ENCODE measurements at regions not wholly inside any gene's neighbourhood (a gene's known extent, or its start where the extent isn't known, plus 50 kb on each side); places are given as distances from the start of the nearest gene placed in this dataset.
A peak's percentile ranks its signal among the peaks of the same experiment; 100 is the strongest.

DNA sequence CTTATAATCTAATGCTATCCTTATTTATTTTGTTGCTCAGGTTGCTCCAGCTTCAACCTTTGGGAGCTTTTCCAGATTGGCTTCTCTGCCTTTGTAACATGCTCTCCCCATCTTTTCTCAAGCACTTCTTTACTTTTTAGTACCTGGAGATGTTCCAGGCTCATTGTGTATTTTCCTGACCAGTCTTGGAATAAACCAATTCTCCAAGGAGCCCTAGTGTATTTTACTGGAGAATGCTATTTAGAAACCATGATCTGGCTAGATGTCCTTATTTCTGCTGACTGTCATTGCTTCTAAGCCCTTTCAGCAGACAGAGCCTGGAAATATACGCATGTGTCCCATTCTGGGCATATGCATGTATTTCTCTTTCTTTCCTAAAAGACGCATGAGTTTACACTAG, 95.7 kb downstream of the EMX2 start:
- DNase-seq (ENCODE audit: low spot score), result no peak

- no peak for DNase-seq (ENCODE audit: low spot score)
Measured at GRCh38 chr10:117638664-117639200, 96.2 kb downstream of the EMX2 start.

DNA sequence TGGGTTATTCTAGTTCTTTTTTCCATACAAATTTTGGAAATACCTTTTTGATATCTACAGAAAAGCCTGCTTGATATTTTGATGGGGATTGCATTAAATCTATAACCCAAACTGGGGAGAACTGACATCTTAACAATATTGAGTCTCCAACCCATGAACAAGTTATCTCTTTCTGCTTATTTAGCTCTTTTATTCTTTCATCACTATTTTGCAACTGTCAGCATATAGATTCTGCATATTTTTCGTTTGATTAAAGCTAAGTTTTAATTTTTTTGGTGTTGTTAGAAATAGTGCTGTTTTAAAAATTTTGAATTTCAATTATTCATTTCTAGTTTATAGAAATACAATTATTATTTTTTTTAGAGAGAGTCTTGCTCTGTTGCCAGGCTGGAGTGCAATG, 97.9 kb downstream of the EMX2 start:
- no peak for DNase-seq (ENCODE audit: low spot score)

- no peak for DNase-seq (ENCODE audit: low spot score)
Measured at GRCh38 chr10:117646718-117647117, 104.2 kb downstream of the EMX2 start.

GRCh38 chr10:117647306-117647705, 104.8 kb downstream of the EMX2 start:
- peak; percentile 42 for DNase-seq (ENCODE audit: low spot score)

- no peak for DNase-seq (ENCODE audit: low spot score)
Measured at GRCh38 chr10:117651121-117651520, 108.6 kb downstream of the EMX2 start.

- DNase-seq (ENCODE audit: low spot score), result no peak
Measured at GRCh38 chr10:117652228-117653169, 110.0 kb downstream of the EMX2 start.

GRCh38 chr10:117653170-117653515, 110.6 kb downstream of the EMX2 start:
- DNase-seq (ENCODE audit: low spot score), result peak; percentile 91

DNA sequence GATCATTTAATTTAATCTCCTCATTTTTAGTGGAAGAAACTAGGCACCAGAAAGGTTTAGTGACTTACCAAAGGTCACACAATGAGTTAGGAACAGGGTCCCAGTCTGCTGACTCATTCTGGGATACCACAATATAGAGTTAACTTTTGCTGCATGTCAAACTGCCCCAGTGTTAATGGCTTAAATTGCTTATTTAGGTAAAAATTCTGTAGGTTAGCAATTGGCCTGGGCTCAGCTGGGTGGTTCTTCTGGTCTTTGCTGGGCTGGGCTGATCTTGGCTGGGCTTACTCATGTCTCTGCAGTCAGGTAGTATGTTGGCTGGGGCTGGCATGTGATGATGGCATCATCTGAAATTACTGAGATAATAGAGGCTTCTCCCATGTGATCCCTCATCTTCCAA, 111.6 kb downstream of the EMX2 start:
- no peak for DNase-seq (ENCODE audit: low spot score)

GRCh38 chr10:117656385-117657367, 114.1 kb downstream of the EMX2 start:
- DNase-seq (ENCODE audit: low spot score), result no peak

DNA sequence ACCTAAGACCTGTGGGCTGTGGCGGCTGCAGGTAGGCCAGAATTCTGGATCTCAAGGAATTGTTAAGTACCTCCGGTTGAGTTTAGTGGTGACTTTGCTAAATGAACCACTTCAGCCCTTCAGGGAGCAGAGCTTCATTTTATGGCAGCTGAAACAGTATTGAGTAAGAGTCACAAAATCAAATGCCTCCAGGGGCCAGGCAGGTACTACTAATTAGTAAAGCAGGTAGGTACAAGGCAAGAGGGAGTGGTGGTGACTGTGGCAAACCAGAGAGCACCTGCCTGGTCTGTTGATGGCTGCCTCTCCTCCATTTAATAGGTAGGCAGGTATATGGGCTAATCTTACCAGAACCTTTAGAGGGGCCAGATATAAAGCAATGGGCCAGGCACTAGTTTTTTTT, 118.8 kb downstream of the EMX2 start:
- DNase-seq (ENCODE audit: low spot score), result no peak

- DNase-seq (ENCODE audit: low spot score), result no peak
Measured at GRCh38 chr10:117662126-117662525, 119.6 kb downstream of the EMX2 start.

DNA sequence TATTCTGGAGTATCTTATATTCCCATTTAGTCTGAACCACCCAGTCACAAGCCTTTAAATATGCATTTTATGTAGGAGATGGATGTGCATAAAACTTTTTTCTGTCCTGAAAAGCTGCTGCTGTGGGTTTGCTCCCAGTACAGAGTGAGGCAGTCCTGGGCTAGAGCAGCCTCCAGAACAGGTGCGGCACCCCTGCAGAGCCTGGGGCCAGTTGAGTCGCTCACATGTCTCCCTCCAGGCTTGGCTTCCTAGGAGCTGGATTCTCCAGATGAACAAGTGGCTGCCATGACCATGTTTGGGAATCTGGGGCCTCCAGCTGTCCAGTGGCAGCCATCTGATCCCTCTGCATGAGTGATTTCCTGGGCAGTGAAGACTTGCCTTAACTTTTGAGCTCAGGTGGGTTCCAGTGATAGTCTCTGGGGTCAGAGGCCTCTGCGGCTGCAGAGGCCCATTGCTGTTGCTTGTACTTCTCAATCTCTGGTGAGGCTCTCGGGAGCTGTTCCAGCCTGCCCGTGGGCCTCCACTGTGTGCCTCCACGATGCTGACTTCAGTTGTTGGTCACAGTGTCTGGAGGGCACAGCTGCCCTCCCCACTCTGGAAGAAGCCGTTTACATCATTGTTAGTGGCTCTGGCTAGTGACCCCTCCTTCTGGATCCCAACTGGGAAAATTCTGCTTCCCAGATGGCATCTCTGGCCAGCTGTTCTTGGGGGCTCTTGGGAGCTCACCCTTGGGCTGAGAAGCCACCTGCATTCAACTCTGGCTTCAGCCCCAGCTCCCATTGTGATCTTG, 120.4 kb downstream of the EMX2 start:
- no peak for DNase-seq (ENCODE audit: low spot score)

GRCh38 chr10:117663750-117664149, 121.2 kb downstream of the EMX2 start:
- DNase-seq (ENCODE audit: low spot score), result peak; percentile 87

- no peak for DNase-seq (ENCODE audit: low spot score)
Measured at GRCh38 chr10:117664288-117664687, 121.7 kb downstream of the EMX2 start.

DNA sequence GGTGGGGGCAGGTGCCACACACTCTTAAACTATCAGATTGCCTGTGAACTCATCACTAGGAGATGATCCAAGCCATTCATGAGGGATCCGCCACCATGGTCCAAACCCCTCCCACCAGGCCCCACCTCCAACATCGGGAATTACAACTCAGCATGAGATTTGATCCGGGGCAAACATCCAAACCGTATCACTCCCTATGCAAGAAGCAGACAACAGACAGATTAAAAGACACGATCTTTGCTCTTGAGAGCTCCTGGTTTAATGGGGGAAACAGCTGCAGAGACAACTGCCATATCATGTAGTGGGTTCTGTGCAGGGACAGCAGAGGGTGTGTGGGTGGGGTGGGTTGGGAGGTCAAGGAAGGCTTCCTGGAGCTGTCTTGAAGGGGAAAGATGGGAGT, 123.6 kb downstream of the EMX2 start:
- no peak for DNase-seq (ENCODE audit: low spot score)

GRCh38 chr10:117666965-117667364, 124.4 kb downstream of the EMX2 start:
- no peak for DNase-seq (ENCODE audit: low spot score)

DNA sequence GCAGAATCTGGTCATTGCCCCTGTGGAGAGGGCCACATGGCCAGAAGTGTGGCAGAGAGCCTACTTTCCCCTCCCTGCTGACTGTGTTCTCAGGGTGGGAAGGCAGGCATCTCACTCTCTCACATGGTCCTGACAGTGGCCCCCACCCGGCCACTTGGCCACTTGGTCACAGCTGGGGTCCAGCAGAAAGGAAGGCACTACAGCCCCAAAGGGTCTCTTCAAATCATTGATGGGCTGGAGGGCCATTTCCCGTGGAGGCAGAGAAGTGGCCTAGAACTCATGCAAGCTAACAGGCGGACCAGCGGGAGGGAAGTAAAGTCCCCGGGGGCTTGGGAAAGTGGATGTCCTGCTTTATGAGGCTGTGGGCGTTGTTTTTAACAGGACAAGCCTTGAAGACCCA, 125.3 kb downstream of the EMX2 start:
- no peak for DNase-seq (ENCODE audit: low spot score)

- DNase-seq (ENCODE audit: low spot score), result no peak
Measured at GRCh38 chr10:117668327-117669008, 125.9 kb downstream of the EMX2 start.

DNA sequence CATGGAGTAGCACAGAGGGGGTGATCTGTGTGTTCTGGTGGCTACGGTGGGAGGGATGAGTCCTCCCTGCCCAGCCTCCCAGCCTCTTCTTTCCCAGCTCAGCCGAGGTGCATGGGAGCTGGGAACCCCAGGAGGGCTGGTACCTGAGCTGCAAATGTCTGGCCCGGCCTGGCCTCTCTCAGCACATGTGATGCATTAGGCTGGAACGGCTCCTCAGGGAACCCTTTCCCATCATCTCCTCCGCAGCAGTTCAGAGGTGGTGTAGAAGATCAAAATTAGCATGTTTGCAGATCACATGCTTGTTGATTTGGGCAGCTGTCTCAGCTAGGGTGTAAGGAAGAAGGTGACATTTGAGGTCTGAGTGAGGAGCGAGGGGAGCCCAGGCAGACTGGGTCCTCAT, 126.6 kb downstream of the EMX2 start:
- DNase-seq (ENCODE audit: low spot score), result no peak
